DMS79 (cell line): ENCODE measurements at regions not wholly inside any gene's neighbourhood (a gene's known extent, or its start where the extent isn't known, plus 50 kb on each side); places are given as distances from the start of the nearest gene placed in this dataset.

Source experiments
- DNase-seq: peaks from one replicate; lab custom pipeline; 2025; lab: John Stamatoyannopoulos, UW

- no peak for DNase-seq
Observed at GRCh38 chr9:82621447-82621846, 441.5 kb downstream of the RASEF start.

GRCh38 chr9:82637368-82637767 lies 425.6 kb downstream of the RASEF start:
- DNase-seq = no peak

GRCh38 chr9:82645600-82645999 lies 417.3 kb downstream of the RASEF start:
- DNase-seq = no peak

GRCh38 chr9:82650368-82650767 lies 412.6 kb downstream of the RASEF start:
- no peak for DNase-seq

GRCh38 chr9:82651474-82651873 lies 411.5 kb downstream of the RASEF start:
- no peak for DNase-seq

GRCh38 chr9:82665324-82665723 lies 397.6 kb downstream of the RASEF start:
- DNase-seq = no peak

GRCh38 chr9:82668689-82669199 lies 394.2 kb downstream of the RASEF start:
- no peak for DNase-seq

- no peak for DNase-seq
Observed at GRCh38 chr9:82670000-82670399, 392.9 kb downstream of the RASEF start.

- DNase-seq = no peak
Observed at GRCh38 chr9:82670726-82671125, 392.2 kb downstream of the RASEF start.

GRCh38 chr9:82673201-82673600 lies 389.7 kb downstream of the RASEF start:
- no peak for DNase-seq

GRCh38 chr9:82673919-82674318 lies 389.0 kb downstream of the RASEF start:
- no peak for DNase-seq

GRCh38 chr9:82675102-82675501 lies 387.8 kb downstream of the RASEF start:
- no peak for DNase-seq

GRCh38 chr9:82675605-82676004 lies 387.3 kb downstream of the RASEF start:
- no peak for DNase-seq

GRCh38 chr9:82677086-82677485 lies 385.9 kb downstream of the RASEF start:
- DNase-seq = no peak

GRCh38 chr9:82679472-82679871 lies 383.5 kb downstream of the RASEF start:
- no peak for DNase-seq

GRCh38 chr9:82680179-82680935 lies 382.6 kb downstream of the RASEF start:
- no peak for DNase-seq

GRCh38 chr9:82681809-82682208 lies 381.1 kb downstream of the RASEF start:
- DNase-seq = no peak

GRCh38 chr9:82682431-82682830 lies 380.5 kb downstream of the RASEF start:
- DNase-seq = no peak

- no peak for DNase-seq
Observed at GRCh38 chr9:82695704-82696103, 367.2 kb downstream of the RASEF start.

- no peak for DNase-seq
Observed at GRCh38 chr9:82706786-82707185, 356.2 kb downstream of the RASEF start.

- DNase-seq = no peak
Observed at GRCh38 chr9:82716821-82717220, 346.1 kb downstream of the RASEF start.

GRCh38 chr9:82720515-82720914 lies 342.4 kb downstream of the RASEF start:
- no peak for DNase-seq

- DNase-seq = no peak
Observed at GRCh38 chr9:82721593-82721992, 341.3 kb downstream of the RASEF start.

GRCh38 chr9:82722051-82722450 lies 340.9 kb downstream of the RASEF start:
- no peak for DNase-seq
